GM12874 (cell line): ENCODE measurements at regions not wholly inside any gene's neighbourhood (a gene's known extent, or its start where the extent isn't known, plus 50 kb on each side); places are given as distances from the start of the nearest gene placed in this dataset.

Experiments
- TF ChIP-seq, protein P1 (sequence below): IDR thresholded peaks from 2 replicates; pipeline ENCODE4 v1.5.1; 2011; ENCODE audit warnings: low read depth, mild to moderate bottlenecking, control low read depth, low read length, moderate library complexity; ENCODE audit not compliant: insufficient read depth

DNA sequence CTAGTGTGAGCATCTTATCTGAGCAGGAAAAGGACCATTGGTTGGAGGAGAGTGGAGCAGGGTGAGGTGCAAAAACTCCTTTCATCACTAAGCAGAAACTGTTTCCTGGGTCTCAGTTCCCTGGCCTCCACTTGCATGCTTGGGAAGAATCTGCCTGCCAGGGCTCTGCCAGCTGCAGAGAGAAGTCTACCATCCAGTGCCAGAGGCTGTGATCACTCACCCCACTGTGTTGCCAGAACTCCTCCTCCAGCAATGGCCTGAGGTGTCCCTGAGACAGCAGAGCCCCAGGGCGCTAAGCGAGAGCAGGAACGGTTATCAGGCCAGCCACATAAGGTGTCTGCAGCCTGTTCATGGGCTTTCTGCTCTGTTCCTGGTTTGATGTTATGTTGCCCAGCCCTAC, 991.4 kb downstream of the CCSER2 start:
- TF ChIP-seq, protein P1, sequence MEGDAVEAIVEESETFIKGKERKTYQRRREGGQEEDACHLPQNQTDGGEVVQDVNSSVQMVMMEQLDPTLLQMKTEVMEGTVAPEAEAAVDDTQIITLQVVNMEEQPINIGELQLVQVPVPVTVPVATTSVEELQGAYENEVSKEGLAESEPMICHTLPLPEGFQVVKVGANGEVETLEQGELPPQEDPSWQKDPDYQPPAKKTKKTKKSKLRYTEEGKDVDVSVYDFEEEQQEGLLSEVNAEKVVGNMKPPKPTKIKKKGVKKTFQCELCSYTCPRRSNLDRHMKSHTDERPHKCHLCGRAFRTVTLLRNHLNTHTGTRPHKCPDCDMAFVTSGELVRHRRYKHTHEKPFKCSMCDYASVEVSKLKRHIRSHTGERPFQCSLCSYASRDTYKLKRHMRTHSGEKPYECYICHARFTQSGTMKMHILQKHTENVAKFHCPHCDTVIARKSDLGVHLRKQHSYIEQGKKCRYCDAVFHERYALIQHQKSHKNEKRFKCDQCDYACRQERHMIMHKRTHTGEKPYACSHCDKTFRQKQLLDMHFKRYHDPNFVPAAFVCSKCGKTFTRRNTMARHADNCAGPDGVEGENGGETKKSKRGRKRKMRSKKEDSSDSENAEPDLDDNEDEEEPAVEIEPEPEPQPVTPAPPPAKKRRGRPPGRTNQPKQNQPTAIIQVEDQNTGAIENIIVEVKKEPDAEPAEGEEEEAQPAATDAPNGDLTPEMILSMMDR: no peak

GRCh38 chr10:85333594-85333993, 1005.2 kb downstream of the CCSER2 start:
- TF ChIP-seq, protein P1: no peak

GRCh38 chr10:85362401-85362800, 1004.2 kb downstream of the GRID1 start:
- TF ChIP-seq, protein P1: no peak

GRCh38 chr10:85377029-85377806, 989.4 kb downstream of the GRID1 start:
- TF ChIP-seq, protein P1: no peak

DNA sequence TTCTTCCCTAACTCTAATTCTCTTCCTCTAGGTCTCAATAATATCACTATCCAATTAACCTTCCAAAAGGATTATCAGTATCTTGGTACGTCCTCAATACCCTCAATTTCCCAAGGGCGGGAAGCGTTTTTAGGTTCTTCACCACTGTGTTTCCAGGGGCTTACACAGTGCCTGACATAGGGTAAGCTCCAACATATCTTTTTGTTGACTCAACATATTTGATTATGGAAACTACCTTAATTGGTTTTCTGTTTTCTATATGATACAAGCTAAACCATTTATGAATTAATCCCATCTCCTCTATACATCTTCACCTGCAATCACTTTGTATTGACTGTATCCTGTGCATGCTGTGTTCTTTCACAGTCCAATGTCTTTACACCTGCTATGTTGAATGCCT, 987.3 kb downstream of the GRID1 start:
- TF ChIP-seq, protein P1: no peak

GRCh38 chr10:85400981-85401695, 965.5 kb downstream of the GRID1 start:
- TF ChIP-seq, protein P1: no peak

DNA sequence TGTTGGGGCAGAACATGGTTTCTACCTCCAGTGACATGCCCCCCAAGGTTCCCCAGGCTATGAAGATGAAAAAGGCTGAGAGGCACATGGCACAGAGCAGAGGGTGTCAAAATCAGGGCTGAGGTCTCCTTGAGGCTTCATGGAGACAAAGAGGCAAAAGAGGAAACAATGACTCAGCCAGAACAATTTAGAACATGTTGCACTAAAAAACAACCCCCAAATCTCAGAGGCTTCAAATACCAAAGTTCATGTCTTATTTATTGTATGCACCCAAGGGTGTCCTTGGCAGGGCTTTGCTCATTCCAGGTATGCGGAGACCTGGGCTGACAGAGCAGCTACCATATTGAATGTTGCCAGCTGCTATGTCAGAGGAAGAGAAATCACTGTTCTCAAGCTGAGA, 964.1 kb downstream of the GRID1 start:
- TF ChIP-seq, protein P1: no peak
